Astrocyte (in vitro differentiated cells and primary cell): ENCODE measurements at regions not wholly inside any gene's neighbourhood (a gene's known extent, or its start where the extent isn't known, plus 50 kb on each side); places are given as distances from the start of the nearest gene placed in this dataset.

Source experiments
- CTCF ChIP-seq: IDR thresholded peaks from 2 replicates; pipeline ENCODE4 v1.5.1; 2011; ENCODE audit warnings: low read depth, mild to moderate bottlenecking, inconsistent platforms, low read length, moderate library complexity; ENCODE audit not compliant: insufficient read depth
- EZH2 ChIP-seq: IDR thresholded peaks from 2 replicates; pipeline ENCODE4 v1.6.1; 2012; ENCODE audit warnings: mild to moderate bottlenecking, low read length, inconsistent platforms; ENCODE audit not compliant: insufficient read depth

- no peak for TF ChIP-seq CTCF
- no peak for TF ChIP-seq EZH2
Observed at GRCh38 chr4:78666830-78667258, 109.3 kb upstream of the BMP2K start.
